ENCODE measurements at regions not wholly inside any gene's neighbourhood (a gene's known extent, or its start where the extent isn't known, plus 50 kb on each side); places are given as distances from the start of the nearest gene placed in this dataset.

DNA sequence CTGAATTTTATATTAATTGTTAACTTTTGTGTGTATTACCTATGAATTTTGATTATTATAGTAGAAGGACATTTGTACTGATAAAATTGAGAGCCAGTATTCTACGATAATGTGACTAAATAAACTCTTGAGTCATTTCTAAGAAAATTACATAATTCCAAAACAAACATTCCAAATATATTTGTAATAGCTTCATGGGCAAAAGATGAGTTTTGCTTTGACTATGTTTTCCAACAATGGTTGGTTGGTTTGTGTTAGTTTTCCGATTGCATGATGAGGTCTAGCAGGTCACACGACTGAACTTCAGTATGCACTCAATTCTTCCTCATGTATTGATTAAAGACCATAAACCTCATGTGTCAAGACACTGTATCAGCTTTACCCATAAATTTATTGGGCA is 71.7 kb upstream of the WDR75 start:
- DNase-seq (ENCODE audit: low read depth), result peak; percentile 84

- DNase-seq (ENCODE audit: low read depth), result peak; percentile 88
Observed at GRCh38 chr2:189370719-189371118, 70.6 kb upstream of the WDR75 start.

DNA sequence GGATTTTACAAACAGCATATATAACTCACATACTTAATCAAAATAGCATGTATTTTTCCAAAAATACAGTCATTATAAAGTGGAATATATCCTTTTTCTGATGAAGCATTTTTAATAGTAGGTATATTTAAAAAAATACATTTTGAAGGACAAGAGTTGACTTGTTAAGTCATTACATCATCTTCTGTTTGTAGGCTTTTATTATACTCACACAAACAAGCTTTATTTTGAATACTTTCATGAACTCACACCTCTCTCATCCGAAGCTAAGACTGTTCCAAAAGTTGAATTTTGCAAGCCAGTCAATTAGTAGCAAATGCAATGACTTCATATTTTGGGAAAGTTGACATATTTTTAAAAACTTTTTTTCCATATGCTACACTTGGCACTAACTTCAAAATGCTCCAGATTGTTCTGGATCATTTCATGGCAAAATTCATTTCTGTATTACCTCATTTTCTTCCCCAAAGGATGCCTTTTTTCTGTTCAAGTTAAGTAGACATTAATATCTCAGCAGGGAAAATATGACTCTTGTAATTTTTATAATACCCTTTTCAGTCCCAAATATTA is 68.5 kb upstream of the WDR75 start:
- DNase-seq (ENCODE audit: low read depth), result no peak

GRCh38 chr2:189374481-189374880 is 66.8 kb upstream of the WDR75 start:
- DNase-seq (ENCODE audit: low read depth), result no peak

GRCh38 chr2:189375842-189376241 is 65.4 kb upstream of the WDR75 start:
- no peak for DNase-seq (ENCODE audit: low read depth)

DNA sequence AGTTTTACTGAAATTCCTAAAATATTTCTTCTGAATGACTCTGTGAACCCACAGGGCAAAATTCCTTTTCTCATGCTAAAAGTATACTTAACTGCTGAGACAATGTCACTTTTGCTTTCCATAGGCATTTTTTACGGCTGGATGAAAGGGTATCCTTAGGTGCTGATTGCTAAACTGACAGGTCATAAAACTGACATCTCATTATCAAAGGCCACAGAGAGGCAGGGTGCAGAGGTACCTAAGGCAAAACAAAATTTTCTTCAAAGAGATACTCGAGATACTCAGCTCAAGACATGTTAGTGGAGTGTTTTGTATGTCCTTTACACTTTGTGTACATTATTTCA is 62.0 kb upstream of the WDR75 start:
- peak; percentile 59 for DNase-seq (ENCODE audit: low read depth)

DNA sequence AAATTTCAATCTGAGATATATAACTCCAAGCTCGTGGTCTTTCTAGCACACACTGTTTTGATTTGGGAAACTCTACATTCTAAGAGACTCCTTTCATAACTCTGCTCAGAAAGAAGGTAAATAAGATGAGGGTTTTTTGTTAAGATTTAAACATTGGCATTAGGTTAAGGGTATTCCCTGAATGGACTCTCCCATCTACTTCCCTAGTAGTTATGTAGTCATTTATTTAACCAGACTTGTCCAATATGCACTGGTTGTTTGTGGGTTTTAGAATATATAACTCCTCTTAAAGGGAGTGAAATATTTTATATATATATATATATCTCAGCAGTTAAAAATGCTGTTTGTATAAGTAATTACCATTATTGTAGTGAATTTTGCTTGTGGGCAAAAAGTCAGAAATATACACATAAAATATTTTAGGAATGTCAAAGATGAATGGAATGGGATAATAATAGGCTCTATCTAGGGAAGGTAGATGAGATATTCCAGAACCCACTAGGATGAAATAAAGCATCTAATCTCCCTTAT is 61.5 kb upstream of the WDR75 start:
- no peak for DNase-seq (ENCODE audit: low read depth)

GRCh38 chr2:189382668-189383067 is 58.6 kb upstream of the WDR75 start:
- DNase-seq (ENCODE audit: low read depth), result no peak

DNA sequence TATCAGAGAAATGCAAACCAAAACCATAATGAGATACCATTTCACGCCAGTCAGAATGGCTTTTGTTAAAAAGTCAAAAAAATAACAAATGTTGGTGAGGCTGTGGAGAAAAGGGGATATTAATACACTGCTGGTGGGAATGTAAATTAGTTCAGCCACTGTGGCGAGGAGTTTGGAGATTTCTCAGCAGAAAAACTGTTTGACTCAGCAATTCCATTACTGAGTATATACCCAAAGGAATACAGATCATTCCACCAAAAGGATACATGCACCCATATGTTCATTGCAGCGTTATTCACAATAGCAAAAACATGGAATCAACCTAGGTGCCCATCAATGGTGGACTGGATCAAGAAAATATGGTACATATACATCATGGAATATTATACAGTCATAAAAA is 54.5 kb upstream of the WDR75 start:
- DNase-seq (ENCODE audit: low read depth), result no peak

DNA sequence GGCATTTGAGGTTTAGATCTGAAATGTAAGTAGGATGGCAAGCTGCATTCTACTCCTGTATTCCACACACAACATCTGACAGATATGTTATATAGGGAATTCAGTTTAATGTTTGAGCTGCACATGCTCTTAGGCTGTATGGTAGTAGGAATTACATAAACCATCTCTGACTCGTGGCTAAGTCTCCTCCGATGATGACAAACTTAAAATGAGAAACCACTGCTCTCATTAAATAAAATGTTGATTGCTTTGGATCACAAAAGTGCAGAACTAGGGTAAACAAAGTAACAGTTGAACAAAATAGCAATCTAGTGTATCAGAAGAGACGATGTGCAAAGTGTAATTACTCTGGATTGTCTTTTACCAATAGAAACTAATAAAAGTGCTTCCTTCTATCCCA is 50.1 kb upstream of the WDR75 start:
- DNase-seq (ENCODE audit: low read depth), result no peak

Measured in iris pigment epithelial cell (primary cell).